Activated CD4-positive, alpha-beta memory T cell treated with anti-CD3 and anti-CD28 coated beads for 36 hours (primary cell): ENCODE measurements at regions not wholly inside any gene's neighbourhood (a gene's known extent, or its start where the extent isn't known, plus 50 kb on each side); places are given as distances from the start of the nearest gene placed in this dataset.

Experiments used
- CTCF ChIA-PET: fragments of 350-600 bp; sonication (Branson Sonifier 250); formaldehyde crosslinking; loops from one replicate; lab custom pipeline; 2021; ENCODE audit warnings: antibody characterized with exemption, inconsistent platforms; lab: Charles Lee
- POLR2A ChIA-PET: fragments of 350-600 bp; sonication (Branson Sonifier 250); formaldehyde crosslinking; loops from one replicate; lab custom pipeline; 2021; ENCODE audit warnings: antibody characterized with exemption; lab: Charles Lee
- DNase-seq: peaks from one replicate; pipeline ENCODE4 v3.0.0-alpha.2; 2020
- H3K27ac Mint-ChIP-seq: one replicate; pipeline ENCODE4 v1.8.0; 2021; ENCODE audit warnings: mixed read lengths
- H3K27me3 Mint-ChIP-seq: one replicate; pipeline ENCODE4 v1.8.0; 2021; ENCODE audit warnings: mixed read lengths
- H3K36me3 Mint-ChIP-seq: one replicate; pipeline ENCODE4 v1.8.0; 2021; ENCODE audit warnings: mixed read lengths
- H3K4me1 Mint-ChIP-seq: one replicate; pipeline ENCODE4 v1.8.0; 2021; ENCODE audit warnings: low read depth, mixed read lengths
- H3K4me3 Mint-ChIP-seq: one replicate; pipeline ENCODE4 v1.8.0; 2021; ENCODE audit warnings: mild to moderate bottlenecking, mixed read lengths
- H3K9me3 Mint-ChIP-seq: one replicate; pipeline ENCODE4 v1.8.0; 2021; ENCODE audit warnings: mixed read lengths
- intact Hi-C: fragments of 100-400 bp; cut with micrococcal nuclease; formaldehyde crosslinking; loops from one replicate; pipeline ENCODE4 v1.15.1; 2023

DNA sequence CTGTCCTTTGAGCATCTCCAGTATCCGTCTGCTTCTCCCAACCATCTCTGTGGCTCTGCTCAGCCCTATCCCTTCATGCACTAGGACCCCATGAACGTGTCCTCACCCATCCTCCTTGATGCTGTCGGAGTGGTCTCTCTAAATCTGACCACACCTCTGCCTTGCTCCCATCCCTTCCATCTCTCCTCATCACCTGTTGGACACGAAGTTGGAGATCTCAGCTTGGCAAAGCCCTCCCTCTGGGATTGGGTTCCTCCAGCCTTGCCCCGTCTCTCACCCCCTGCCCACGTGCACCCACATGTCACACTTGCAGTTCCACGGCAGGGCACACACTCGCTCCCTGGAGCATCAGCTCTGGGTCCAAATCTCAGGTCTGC is 135.7 kb downstream of the ACTL8 start:
- H3K4me3 Mint-ChIP-seq = no peak overlapping the region
- H3K27ac Mint-ChIP-seq = no peak overlapping the region
- no peaks in the 10 kb centered on the region for H3K9me3 Mint-ChIP-seq
- ChIA-PET CTCF (no interaction called here), POLR2A (no interaction called here)
- peaks cover 10% of the 10 kb centered on the region for H3K27me3 Mint-ChIP-seq
- intact Hi-C loops = no loop called here
- no peaks in the 10 kb centered on the region for H3K36me3 Mint-ChIP-seq
- DNase-seq = no peak
- H3K4me1 Mint-ChIP-seq = no peaks in the 10 kb centered on the region

DNA sequence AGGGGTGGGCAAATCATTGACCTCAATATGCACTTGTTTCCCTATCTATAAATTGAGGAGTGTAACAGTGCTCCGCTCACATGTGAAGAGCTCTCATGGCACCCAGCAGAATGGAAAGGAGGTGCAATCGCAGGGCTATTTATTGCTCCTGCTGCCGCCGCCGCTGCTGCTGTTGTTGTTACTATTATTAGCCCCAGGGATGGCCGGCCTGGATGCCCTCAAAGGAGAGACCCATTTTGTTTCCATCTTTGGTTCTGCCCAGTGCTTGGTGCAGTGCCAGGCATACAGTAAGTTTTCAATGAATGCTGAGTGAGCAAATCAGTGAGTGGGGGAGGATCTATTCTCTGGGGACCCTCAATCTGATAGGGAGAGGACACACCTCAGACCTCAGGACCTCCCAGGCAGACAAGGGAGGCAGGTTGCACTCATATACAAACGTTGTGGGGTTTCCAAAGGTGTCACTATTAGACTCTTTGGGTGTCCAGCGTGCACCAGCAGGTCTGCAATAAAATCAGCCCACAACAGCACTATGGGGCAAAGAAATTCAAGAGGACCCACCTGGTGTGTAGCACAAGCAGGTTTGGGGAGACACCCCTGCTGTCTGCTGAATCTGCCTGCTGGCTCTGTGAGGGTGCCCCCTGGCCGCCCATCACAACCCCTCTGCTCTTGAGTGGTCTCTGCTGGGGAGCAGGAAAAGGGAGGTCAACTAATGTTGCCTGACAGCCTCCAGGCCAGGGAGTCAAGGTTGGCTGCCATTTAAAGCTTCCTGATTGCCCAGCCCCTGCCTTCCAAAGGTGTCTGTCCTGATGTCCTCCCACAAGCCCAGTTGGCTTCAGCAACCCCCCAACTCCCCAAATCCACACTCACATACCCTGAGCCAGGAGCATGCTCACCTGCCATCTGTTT is 136.3 kb downstream of the ACTL8 start:
- intact Hi-C loops = no loop called here
- ChIA-PET POLR2A (no interaction called here), CTCF (no interaction called here)
- Mint-ChIP-seq H3K4me3 (no peak overlapping the region), H3K4me1 (no peaks in the 10 kb centered on the region), H3K27me3 (peaks cover 10% of the 10 kb centered on the region), H3K27ac (no peak overlapping the region), H3K36me3 (no peaks in the 10 kb centered on the region), H3K9me3 (no peaks in the 10 kb centered on the region)
- DNase-seq = no peak

DNA sequence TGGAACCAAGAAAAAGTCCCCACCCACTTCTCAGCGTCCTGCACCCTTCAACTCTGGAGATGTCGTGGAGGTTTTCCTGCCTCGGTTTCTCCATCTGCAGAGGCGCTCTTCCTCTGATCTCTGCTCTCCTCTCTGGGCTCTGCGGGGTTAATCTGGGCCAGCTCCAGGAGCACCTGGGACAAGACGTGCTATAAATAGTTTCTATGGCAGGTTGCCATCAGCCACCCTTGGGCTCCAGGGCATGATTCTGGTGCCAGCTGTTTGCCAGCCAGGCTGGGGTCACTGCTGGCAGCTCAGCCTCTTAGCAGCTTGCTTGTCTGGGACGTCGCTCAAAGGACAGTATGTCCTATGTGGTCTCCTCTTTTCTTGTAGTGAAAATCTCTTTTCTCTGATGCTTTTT is 137.1 kb downstream of the ACTL8 start:
- Mint-ChIP-seq H3K9me3 (no peaks in the 10 kb centered on the region), H3K4me3 (no peak overlapping the region), H3K4me1 (no peaks in the 10 kb centered on the region), H3K36me3 (no peaks in the 10 kb centered on the region), H3K27me3 (peaks cover 13% of the 10 kb centered on the region), H3K27ac (no peak overlapping the region)
- ChIA-PET CTCF (no interaction called here), POLR2A (no interaction called here)
- DNase-seq = no peak
- intact Hi-C loops = no loop called here

DNA sequence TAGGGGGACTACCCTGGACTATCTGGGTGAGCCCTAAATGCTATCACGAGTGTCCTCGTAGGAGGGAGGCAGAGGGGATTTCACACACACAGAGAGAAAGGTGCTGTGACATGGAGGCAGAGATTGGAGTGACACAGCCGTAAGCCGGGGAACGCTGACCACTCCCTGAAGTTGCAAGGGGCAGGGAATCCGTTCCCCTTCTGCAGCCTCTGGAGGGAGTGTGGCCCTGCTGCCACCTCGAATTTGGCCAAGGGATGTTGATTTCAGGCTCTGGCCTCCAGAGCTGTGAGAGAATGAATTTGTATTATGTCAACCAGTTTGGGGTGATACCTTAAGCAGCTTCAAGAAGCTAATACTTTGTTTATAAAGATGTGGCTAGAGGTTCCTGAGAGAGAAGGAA is 137.7 kb downstream of the ACTL8 start:
- Mint-ChIP-seq H3K4me1 (no peaks in the 10 kb centered on the region), H3K4me3 (no peak overlapping the region), H3K36me3 (no peaks in the 10 kb centered on the region), H3K27ac (no peak overlapping the region), H3K27me3 (peaks cover 14% of the 10 kb centered on the region), H3K9me3 (no peaks in the 10 kb centered on the region)
- intact Hi-C loops = no loop called here
- ChIA-PET CTCF (no interaction called here), POLR2A (no interaction called here)
- no peak for DNase-seq

DNA sequence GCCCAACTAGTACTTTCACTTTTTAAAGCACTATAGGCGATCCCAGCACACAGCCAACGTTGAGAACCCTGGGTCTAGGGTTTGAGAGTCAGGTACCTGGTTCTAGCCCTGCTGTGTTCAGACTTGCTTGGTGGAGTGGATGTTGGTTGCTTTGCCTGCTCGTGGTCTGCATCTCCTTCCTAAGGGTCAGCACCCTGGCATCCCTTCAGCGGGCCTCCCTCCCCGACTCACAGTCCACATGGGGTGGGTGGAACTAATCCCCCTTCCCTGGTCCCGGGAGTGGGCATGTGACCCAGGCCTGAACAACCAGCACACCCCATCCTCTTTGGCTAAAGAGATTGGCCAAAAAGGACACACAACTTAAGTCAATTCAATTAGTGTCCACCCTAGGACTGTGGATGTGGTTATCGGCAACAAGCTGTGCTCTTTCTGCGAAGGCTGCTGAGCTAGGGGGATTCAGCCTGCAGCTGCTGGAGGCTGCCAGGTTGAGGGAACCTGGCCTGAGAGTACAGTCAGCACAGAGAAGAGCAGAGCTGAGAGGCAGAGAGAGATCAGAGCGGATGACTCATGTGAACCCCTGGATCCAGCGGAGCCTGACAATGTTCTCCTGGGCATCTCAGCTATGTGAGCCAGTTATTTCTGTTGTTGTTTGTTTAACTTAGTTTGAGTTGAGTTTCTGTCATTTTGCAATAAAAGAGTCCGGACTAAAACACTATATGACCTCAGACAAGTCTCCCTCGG is 138.9 kb downstream of the ACTL8 start:
- CTCF ChIA-PET = no interaction called here
- Mint-ChIP-seq H3K36me3 (no peaks in the 10 kb centered on the region), H3K4me1 (no peaks in the 10 kb centered on the region)

DNA sequence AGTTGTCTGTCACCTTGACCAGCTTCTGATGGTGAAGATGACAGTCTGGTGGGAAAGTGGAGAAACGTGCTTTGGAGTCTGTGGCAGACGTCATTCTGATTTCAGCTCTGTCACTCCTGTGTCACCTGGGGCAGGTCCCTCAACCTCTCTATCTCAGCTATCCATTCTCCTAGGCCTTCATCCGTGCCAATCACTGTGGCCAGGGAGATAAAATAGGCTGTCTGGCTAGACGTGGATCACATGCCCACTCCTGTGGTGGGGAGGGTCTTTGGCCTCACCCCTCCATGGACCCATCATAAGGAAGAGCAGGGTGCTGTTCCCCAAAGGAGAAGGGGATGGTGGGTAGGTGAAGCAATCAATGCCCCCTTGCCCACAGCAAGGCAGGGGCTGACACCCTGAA is 140.3 kb downstream of the ACTL8 start:
- H3K36me3 Mint-ChIP-seq = no peaks in the 10 kb centered on the region
- no peaks in the 10 kb centered on the region for H3K9me3 Mint-ChIP-seq
- peaks cover 18% of the 10 kb centered on the region for H3K27me3 Mint-ChIP-seq
- DNase-seq = no peak
- H3K4me1 Mint-ChIP-seq = no peaks in the 10 kb centered on the region
- no peak overlapping the region for H3K4me3 Mint-ChIP-seq
- no peak overlapping the region for H3K27ac Mint-ChIP-seq
- intact Hi-C loops = no loop called here
- ChIA-PET POLR2A (no interaction called here), CTCF (no interaction called here)

More for the DNA sequence above, 138.9 kb downstream of the ACTL8 start:
- H3K27me3 Mint-ChIP-seq = peaks cover 18% of the 10 kb centered on the region
- intact Hi-C loops = no loop called here
- POLR2A ChIA-PET = no interaction called here
- no peaks in the 10 kb centered on the region for H3K9me3 Mint-ChIP-seq
- no peak overlapping the region for H3K27ac Mint-ChIP-seq
- no peak overlapping the region for H3K4me3 Mint-ChIP-seq
- no peak for DNase-seq

DNA sequence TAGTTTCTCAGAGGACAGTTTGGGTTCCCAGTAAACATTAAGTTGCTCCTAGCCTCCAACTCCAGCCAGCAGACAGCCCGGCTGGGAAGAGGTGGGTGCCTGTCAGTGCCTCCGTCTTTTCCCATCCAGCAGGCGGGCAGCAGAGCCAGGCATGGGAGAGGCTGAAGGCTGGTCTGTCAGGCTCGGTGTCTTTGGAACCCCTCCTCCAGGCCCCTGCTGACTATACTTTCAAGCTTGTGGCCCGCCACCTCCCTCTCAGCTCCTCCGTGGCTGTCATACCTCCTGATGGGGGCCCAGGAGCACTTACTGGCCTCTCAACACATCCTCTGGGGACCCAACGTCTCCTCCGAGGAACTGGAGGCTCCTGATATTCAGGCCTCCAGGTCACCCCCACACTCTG is 140.9 kb downstream of the ACTL8 start:
- Mint-ChIP-seq H3K36me3 (no peaks in the 10 kb centered on the region), H3K9me3 (no peaks in the 10 kb centered on the region), H3K27ac (no peak overlapping the region), H3K4me1 (no peaks in the 10 kb centered on the region), H3K27me3 (peaks cover 14% of the 10 kb centered on the region), H3K4me3 (no peak overlapping the region)
- ChIA-PET CTCF (no interaction called here), POLR2A (no interaction called here)
- no peak for DNase-seq
- intact Hi-C loops = no loop called here

DNA sequence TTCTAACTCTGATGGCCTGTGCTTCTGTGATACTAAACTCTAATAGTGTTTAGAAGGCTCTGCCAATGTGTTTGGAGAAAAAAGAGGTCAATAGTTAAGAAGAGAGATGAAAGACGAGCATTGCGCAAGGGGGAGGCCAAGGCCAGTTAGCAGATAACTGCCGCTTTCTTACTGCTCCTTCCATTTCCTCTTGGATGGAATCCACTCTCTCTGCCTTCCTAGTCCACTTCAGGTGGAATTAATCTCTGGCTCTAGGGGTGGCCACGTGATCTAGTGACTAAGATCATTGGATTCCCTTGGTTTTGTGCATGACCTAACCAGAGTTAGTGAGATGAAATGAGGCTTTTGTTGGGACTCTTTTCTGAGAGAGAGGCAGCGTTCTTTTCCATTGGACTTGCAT is 148.3 kb downstream of the ACTL8 start:
- no peak for DNase-seq
- intact Hi-C loops = no loop called here
- Mint-ChIP-seq H3K4me3 (no peak overlapping the region), H3K36me3 (no peaks in the 10 kb centered on the region), H3K4me1 (no peaks in the 10 kb centered on the region), H3K27ac (no peak overlapping the region), H3K27me3 (peaks cover 25% of the 10 kb centered on the region), H3K9me3 (no peaks in the 10 kb centered on the region)
- POLR2A ChIA-PET = no interaction called here
- CTCF ChIA-PET = no interaction called here

DNA sequence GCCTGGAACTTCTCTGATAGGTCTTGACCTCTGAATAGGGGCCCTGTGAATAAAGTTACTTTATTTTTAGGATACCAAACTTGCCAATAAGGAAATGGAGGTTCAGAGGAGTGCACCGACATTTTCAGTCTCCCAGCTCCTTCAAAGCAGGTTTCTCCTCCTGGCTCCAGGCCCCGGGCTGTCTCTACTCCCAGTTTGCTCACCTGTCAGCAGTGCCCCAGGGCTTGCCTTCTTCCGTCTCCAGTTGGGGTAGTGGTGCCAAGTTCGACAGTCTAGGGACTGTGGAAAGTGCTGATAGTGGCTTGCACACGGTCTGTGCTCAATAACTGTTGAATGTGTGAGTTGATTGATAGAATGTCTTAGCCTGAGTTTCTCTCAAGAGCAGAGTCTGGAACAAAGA is 149.2 kb downstream of the ACTL8 start:
- POLR2A ChIA-PET = no interaction called here
- DNase-seq = no peak
- intact Hi-C loops = no loop called here
- H3K4me1 Mint-ChIP-seq = no peaks in the 10 kb centered on the region
- CTCF ChIA-PET = no interaction called here
- H3K4me3 Mint-ChIP-seq = no peak overlapping the region
- H3K36me3 Mint-ChIP-seq = no peaks in the 10 kb centered on the region
- no peak overlapping the region for H3K27ac Mint-ChIP-seq
- no peaks in the 10 kb centered on the region for H3K9me3 Mint-ChIP-seq
- peaks cover 25% of the 10 kb centered on the region for H3K27me3 Mint-ChIP-seq

DNA sequence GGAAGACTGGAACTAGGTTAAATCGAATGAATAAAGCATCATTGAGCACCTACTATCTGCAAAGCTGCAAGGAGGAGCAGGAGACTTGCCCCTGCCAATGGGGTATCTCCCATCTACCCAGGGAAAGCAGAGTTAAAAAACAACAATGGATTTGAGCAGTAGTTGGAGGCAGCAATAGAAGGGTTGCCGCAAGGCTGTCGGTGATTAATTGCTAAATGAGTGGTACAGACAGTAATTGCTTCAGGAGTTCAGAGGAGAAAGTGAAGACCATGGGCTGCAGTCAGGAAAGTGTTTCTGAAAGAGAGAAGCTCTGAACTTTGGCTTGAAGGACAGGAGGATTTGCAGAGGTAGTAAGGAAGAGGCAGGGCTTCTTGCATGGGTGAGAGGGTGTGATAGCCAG is 152.9 kb downstream of the ACTL8 start:
- ChIA-PET CTCF (no interaction called here), POLR2A (no interaction called here)
- intact Hi-C loops = no loop called here
- H3K27ac Mint-ChIP-seq = no peak overlapping the region
- DNase-seq = no peak
- H3K4me1 Mint-ChIP-seq = no peaks in the 10 kb centered on the region
- H3K4me3 Mint-ChIP-seq = no peak overlapping the region
- no peaks in the 10 kb centered on the region for H3K36me3 Mint-ChIP-seq
- H3K9me3 Mint-ChIP-seq = no peaks in the 10 kb centered on the region
- peaks cover 35% of the 10 kb centered on the region for H3K27me3 Mint-ChIP-seq

DNA sequence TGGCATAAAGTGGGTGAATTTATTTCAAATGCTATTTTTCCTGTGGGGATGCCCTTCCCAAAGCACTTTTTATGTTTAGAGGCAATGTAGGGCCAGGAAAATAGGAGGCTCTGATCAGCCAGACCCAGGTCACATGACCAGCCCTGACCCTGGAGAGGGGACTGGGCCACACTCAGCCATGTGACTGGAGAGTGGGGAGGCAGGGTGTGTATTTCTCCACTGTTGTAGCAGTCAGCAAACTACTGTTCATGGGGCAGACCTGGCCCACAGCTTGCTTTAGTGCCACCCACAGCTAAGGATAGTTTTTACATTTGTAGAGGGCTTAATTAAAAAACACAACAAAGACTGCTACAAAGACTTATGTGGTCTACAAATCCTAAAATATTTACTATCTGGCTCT is 153.8 kb downstream of the ACTL8 start:
- no peak overlapping the region for H3K27ac Mint-ChIP-seq
- H3K4me1 Mint-ChIP-seq = no peaks in the 10 kb centered on the region
- no peak overlapping the region for H3K4me3 Mint-ChIP-seq
- DNase-seq = no peak
- intact Hi-C loops = no loop called here
- H3K36me3 Mint-ChIP-seq = no peaks in the 10 kb centered on the region
- ChIA-PET POLR2A (no interaction called here), CTCF (interaction anchor here (1.2 kb wide), 1 partner anchor 248 kb away, joined by 4 read pairs; no protein-coding TSS in a partner anchor)
- peaks cover 43% of the 10 kb centered on the region for H3K27me3 Mint-ChIP-seq
- H3K9me3 Mint-ChIP-seq = no peaks in the 10 kb centered on the region

DNA sequence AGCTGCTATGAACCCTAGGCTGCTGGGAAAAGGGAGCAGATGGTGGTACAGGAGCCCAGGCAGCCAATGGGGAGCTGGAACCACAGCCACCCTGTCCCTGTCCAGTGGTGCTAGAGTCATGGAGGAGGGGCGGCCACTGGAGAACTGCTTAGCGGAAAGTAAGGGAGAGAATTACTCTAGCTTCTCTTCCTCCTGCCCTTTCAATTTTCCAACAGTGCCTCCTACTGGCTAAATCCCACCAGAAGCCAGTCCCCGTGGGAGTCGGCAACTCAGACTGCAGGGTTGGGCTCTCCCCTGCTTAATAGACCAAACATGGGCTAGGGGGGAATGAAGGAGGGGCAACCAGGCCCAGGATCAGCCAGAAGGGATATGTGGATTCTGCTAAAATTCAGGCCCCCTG is 154.5 kb downstream of the ACTL8 start:
- Mint-ChIP-seq H3K27me3 (peaks cover 44% of the 10 kb centered on the region), H3K36me3 (no peaks in the 10 kb centered on the region), H3K4me3 (no peak overlapping the region), H3K27ac (no peak overlapping the region), H3K4me1 (no peaks in the 10 kb centered on the region), H3K9me3 (no peaks in the 10 kb centered on the region)
- DNase-seq = no peak
- POLR2A ChIA-PET = no interaction called here
- intact Hi-C loops = no loop called here
- CTCF ChIA-PET = interaction anchor here (1.2 kb wide), 1 partner anchor 249 kb away, joined by 4 read pairs; no protein-coding TSS in a partner anchor
